Thoracic aorta (tissue), 2 donors: ENCODE measurements at regions not wholly inside any gene's neighbourhood (a gene's known extent, or its start where the extent isn't known, plus 50 kb on each side); places are given as distances from the start of the nearest gene placed in this dataset.

ENCODE experiments used
- ATAC-seq: fragments of 150-250 bp; one replicate; pipeline ENCODE4 v1.8.0; 2017; ENCODE audit warnings: low read depth; ENCODE audit not compliant: insufficient number of reproducible peaks, low FRiP score
- DNase-seq: peaks from one replicate; pipeline ENCODE4 v3.0.0-alpha.2; 2020; ENCODE audit warnings: low spot score
- H3K27ac ChIP-seq, 2 donors: fragments of 200-600 bp; sonication (generic); 1 replicate in 1 of 2; 2 replicates in 1 of 2; pipeline ENCODE4 v1.5.1; 2016; ENCODE audit warnings: mild to moderate bottlenecking in 2 of 2, moderate library complexity in 2 of 2
- H3K27me3 ChIP-seq: fragments of 200-600 bp; sonication (generic); replicated peaks from 2 replicates; pipeline ENCODE4 v1.6.0; 2016; ENCODE audit warnings: mild to moderate bottlenecking; ENCODE audit not compliant: insufficient read depth
- H3K36me3 ChIP-seq: fragments of 200-600 bp; sonication (generic); one replicate; pipeline ENCODE4 v1.5.1; 2016
- H3K4me1 ChIP-seq, 2 donors: fragments of 200-600 bp; sonication (generic); 1 replicate in 1 of 2; 2 replicates in 1 of 2; pipeline versions ENCODE4 v1.5.1 to v1.6.0; 2016; ENCODE audit warnings: low read depth in 2 of 2, mild to moderate bottlenecking in 1 of 2; ENCODE audit not compliant: control insufficient read depth in 1 of 2
- H3K4me3 ChIP-seq: fragments of 200-600 bp; sonication (generic); 2 replicates; pipeline ENCODE4 v1.5.1; 2016; ENCODE audit warnings: mild to moderate bottlenecking
- H3K9me3 ChIP-seq: fragments of 200-600 bp; sonication (generic); 2 replicates; pipeline ENCODE4 v1.5.1; 2016
- TF ChIP-seq, protein P1 (sequence below): fragments of 200-600 bp; sonication (generic); IDR thresholded peaks from one replicate; pipeline ENCODE4 v1.5.1; 2019; ENCODE audit warnings: antibody characterized with exemption

DNA sequence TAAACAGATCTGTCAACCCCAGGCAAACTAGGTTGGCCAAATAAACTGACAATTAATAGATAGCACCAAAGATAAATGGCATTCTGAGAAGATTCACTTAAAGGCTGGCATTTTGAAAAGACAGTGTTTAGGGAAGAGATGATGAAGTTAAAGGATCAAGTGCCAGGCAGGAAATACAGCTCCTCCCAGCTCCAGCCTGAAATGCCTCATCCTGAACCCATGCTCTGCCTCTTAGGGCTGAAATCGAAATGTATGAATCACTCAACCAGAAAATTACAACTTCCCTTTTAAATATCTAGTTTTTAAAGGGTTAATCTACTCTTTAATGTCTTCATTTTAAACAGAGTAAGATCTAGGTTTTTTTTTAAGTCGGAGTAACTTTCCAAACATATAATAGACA is 171.2 kb upstream of the UBL3 start:
- Histone ChIP-seq H3K36me3 (no peaks in the 10 kb centered on the region), H3K9me3 (no peaks in the 10 kb centered on the region), H3K27ac (no peak overlapping the region), H3K27me3 (no peaks in the 10 kb centered on the region), H3K4me1 (no peaks in the 10 kb centered on the region), H3K4me3 (no peak overlapping the region)
- TF ChIP-seq, protein P1, sequence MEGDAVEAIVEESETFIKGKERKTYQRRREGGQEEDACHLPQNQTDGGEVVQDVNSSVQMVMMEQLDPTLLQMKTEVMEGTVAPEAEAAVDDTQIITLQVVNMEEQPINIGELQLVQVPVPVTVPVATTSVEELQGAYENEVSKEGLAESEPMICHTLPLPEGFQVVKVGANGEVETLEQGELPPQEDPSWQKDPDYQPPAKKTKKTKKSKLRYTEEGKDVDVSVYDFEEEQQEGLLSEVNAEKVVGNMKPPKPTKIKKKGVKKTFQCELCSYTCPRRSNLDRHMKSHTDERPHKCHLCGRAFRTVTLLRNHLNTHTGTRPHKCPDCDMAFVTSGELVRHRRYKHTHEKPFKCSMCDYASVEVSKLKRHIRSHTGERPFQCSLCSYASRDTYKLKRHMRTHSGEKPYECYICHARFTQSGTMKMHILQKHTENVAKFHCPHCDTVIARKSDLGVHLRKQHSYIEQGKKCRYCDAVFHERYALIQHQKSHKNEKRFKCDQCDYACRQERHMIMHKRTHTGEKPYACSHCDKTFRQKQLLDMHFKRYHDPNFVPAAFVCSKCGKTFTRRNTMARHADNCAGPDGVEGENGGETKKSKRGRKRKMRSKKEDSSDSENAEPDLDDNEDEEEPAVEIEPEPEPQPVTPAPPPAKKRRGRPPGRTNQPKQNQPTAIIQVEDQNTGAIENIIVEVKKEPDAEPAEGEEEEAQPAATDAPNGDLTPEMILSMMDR: no peak
- ATAC-seq (no peak), DNase-seq (no peak)

DNA sequence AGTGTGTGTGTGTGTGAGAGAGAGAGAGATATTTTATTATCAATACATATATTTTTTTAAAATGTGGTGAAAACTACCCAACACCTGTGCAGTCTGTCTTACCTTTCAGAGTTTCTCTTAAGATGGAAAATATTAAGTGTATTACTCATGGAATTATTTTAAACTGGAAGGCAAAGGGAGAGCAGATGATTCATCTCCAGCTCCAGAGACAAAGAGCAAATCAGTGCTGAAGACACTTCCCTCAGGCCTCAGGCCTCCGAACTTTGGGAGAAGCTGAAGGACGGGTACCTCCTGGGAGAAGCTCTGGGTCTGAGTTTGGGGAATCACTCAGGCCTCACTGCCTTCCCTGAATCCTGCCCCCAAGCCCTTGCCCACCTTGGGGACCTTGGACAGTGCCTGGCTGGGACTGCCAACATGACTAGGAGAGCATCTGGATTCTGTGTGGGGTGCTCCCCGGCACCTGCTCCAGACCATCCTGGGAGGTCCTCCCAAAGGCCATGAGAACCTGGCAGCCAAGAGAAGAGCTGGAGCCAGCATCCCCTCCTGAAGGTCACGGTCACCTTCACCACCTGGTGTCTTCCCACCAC is 170.4 kb upstream of the UBL3 start:
- H3K27me3 ChIP-seq: no peaks in the 10 kb centered on the region
- ATAC-seq (no peak), DNase-seq (no peak)
- TF ChIP-seq, protein P1: no peak
- H3K36me3 ChIP-seq: no peaks in the 10 kb centered on the region
- H3K9me3 ChIP-seq: no peaks in the 10 kb centered on the region
- H3K4me3 ChIP-seq: no peak overlapping the region
- no peaks in the 10 kb centered on the region for H3K4me1 ChIP-seq
- no peak overlapping the region for H3K27ac ChIP-seq

DNA sequence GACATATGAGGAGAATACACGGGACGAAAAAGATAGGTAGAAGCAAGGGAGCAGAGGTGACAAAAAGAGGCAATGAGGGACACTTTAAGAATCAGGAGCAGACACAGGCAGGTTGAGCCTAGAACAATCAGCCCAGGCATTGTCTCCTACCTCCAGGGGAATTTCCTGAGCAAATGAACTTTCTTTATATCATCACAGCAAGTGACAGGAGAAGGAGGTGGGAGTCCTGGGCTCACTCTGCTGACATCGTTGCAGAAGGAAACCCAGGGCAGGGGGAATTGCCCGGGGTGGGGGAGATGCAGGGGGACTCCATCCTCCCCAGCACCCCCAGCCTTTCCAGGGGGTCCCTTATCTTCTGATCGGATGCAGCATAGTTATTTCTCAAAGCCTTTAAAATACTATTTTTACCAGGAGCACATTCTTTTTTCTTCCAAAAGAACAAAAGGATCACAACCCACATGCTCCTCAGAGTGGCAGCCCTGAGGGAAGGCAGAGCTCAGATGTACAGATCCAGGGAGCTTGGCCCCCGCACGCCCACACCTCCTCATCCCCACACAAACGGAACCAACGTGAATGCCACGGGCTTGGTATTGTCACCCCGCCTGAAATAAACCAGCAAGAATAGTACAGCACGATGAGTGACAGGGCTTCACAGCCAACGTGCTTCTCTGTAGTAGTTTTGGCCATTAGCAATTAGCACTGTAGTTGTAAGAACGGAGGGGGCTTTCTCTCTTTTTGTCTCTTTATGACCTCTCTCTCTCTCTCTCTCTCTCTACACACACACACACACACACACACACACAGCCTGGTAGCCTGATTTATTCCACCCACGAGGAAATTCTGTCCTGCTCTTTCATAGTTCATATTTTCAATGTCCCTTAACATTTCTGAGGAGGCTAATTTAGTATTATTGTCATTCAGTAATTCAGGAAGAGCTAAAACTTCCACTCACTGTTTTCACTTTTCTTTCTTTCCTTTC is 169.5 kb upstream of the UBL3 start:
- Histone ChIP-seq H3K4me3 (no peak overlapping the region), H3K27ac (no peak overlapping the region), H3K27me3 (no peaks in the 10 kb centered on the region), H3K4me1 (no peaks in the 10 kb centered on the region), H3K36me3 (no peaks in the 10 kb centered on the region), H3K9me3 (no peaks in the 10 kb centered on the region)
- ATAC-seq (no peak), DNase-seq (no peak)
- TF ChIP-seq, protein P1: no peak

DNA sequence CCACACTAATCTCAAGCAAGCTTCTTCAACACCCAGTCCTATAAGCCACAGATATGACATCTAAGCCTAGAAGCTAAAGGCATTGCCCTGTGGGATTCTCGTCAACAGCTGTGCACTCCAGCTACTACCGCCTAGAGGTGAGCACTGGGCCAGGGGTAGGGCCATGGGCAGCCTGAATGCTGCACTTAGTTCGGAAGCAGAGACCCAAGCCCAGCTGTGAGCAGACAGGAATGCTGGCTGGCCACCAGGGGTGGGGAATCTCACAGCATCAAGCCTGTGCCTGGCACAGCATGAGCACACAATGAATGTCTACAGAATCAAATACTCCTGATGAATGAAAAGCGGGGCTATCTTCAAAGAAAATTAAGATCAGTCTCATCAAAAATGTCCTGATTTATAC is 167.5 kb upstream of the UBL3 start:
- no peak overlapping the region for H3K4me3 ChIP-seq
- ATAC-seq: no peak

DNA sequence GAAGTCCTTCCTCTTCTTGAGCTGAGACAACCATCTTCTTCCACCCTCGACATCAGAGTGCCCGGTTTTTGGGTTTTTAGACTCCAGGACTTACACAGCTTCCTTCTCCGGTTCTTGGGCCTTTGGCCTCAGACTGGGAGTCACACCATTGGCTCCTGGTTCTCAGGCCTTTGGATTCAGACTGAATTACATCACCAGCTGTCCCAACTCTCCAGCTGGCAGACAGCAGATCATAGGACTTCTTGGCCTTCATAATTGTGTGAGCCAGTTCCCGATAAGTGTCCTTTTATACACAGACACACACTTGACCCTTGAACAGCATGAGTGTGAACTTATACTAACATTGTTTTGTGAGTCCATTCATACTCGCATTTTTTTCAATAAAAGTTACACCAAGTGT is 166.0 kb upstream of the UBL3 start:
- no peak for DNase-seq
- Histone ChIP-seq H3K4me1 (no peaks in the 10 kb centered on the region), H3K9me3 (no peaks in the 10 kb centered on the region), H3K4me3 (no peak overlapping the region), H3K36me3 (no peaks in the 10 kb centered on the region), H3K27me3 (no peaks in the 10 kb centered on the region), H3K27ac (no peak overlapping the region)
- no peak for ATAC-seq
- TF ChIP-seq, protein P1: no peak

More for the DNA sequence above, 167.5 kb upstream of the UBL3 start:
- no peak overlapping the region for H3K27ac ChIP-seq
- TF ChIP-seq, protein P1: no peak
- H3K27me3 ChIP-seq: no peaks in the 10 kb centered on the region
- DNase-seq: no peak
- no peaks in the 10 kb centered on the region for H3K36me3 ChIP-seq
- no peaks in the 10 kb centered on the region for H3K4me1 ChIP-seq
- no peaks in the 10 kb centered on the region for H3K9me3 ChIP-seq
